ENCODE measurements at regions not wholly inside any gene's neighbourhood (a gene's known extent, or its start where the extent isn't known, plus 50 kb on each side); places are given as distances from the start of the nearest gene placed in this dataset.
"Not testable (repeated sequence)": the region's sequence is repeated elsewhere in the genome, so short reads cannot be mapped to it uniquely, and the experiment has no call there.

DNA sequence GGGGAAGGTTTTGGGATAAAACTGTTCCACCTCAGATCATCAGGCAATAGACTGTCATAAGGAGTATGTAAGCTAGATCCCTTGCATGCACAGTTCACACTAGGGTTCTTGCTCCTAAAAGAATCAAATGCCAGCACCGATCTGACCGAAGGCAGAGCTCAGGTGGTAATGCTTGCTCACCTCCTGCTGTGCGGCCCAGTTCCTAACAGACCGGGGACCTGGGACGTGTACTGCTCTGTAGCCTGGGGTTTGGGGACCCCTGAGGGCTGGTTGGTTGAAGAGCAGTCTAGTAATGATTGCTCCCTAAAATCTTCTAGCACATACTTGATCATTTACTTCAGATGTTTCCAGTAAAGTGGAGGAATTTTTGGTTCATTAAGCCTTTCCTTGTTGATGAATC lies 173.1 kb upstream of the SLIT2 start:
- ATAC-seq (no peak), FAIRE-seq (no peak)
- no peak overlapping the region for H3K27ac ChIP-seq

GRCh38 chr4:20075248-20075871 lies 176.3 kb upstream of the SLIT2 start:
- Histone ChIP-seq H3K4me1 (no peaks in the 10 kb centered on the region), H3K9me3 (no peaks in the 10 kb centered on the region), H3K27ac (no peak overlapping the region), H3K4me3 (no peak overlapping the region), H3K27me3 (no peaks in the 10 kb centered on the region), H3K36me3 (no peaks in the 10 kb centered on the region)
- DNase-seq (no peak), ATAC-seq (no peak), FAIRE-seq (no peak)
- TF ChIP-seq, protein P1, sequence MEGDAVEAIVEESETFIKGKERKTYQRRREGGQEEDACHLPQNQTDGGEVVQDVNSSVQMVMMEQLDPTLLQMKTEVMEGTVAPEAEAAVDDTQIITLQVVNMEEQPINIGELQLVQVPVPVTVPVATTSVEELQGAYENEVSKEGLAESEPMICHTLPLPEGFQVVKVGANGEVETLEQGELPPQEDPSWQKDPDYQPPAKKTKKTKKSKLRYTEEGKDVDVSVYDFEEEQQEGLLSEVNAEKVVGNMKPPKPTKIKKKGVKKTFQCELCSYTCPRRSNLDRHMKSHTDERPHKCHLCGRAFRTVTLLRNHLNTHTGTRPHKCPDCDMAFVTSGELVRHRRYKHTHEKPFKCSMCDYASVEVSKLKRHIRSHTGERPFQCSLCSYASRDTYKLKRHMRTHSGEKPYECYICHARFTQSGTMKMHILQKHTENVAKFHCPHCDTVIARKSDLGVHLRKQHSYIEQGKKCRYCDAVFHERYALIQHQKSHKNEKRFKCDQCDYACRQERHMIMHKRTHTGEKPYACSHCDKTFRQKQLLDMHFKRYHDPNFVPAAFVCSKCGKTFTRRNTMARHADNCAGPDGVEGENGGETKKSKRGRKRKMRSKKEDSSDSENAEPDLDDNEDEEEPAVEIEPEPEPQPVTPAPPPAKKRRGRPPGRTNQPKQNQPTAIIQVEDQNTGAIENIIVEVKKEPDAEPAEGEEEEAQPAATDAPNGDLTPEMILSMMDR (IDR thresholded peaks at IDR 0.05) = no peak
- intact Hi-C loops (cut with DNase I) = no loop called here

More for the DNA sequence above, 173.1 kb upstream of the SLIT2 start:
- Histone ChIP-seq H3K4me1 (no peaks in the 10 kb centered on the region), H3K9me3 (no peaks in the 10 kb centered on the region), H3K36me3 (no peaks in the 10 kb centered on the region), H3K4me3 (no peak overlapping the region), H3K27me3 (no peaks in the 10 kb centered on the region)
- DNase-seq = peak in 1 of 6 donors; percentile 23
- TF ChIP-seq, protein P1 (IDR thresholded peaks at IDR 0.05) = no peak
- intact Hi-C loops (cut with DNase I) = no loop called here
- WGBS, 2 donors = 67 to 75% methylated on average over 5 of the region's 5 CpGs

DNA sequence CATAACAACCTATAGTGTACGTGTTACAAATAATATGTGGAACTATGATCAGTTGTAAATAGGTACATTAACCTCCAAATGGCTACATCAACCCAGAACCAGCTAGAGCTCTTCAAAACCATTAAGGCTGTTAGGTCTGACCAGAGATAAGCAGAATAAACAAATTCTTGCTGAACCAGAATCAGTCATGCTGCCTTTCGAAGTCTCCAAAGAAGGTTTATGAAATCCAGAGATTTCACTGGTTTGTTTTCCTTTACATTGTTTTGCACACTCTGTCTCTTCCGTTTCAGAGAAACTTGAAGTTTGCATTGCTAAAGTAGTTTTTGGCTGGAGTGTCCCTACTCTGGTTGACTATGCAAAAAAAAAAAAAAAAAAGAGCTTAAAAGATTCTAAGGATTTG lies 177.3 kb upstream of the SLIT2 start:
- FAIRE-seq (no peak), ATAC-seq (no peak), DNase-seq (no peak)
- Histone ChIP-seq H3K4me1 (no peaks in the 10 kb centered on the region), H3K27ac (no peak overlapping the region), H3K36me3 (no peaks in the 10 kb centered on the region), H3K4me3 (no peak overlapping the region), H3K27me3 (no peaks in the 10 kb centered on the region), H3K9me3 (no peaks in the 10 kb centered on the region)
- TF ChIP-seq, protein P1 (IDR thresholded peaks at IDR 0.05) = no peak
- 32 to 36% methylated on average over 3 of the region's 3 CpGs for WGBS, 2 donors
- intact Hi-C loops (cut with DNase I) = no loop called here

- ATAC-seq (no peak), DNase-seq (no peak), FAIRE-seq (no peak)
- TF ChIP-seq, protein P1 (IDR thresholded peaks at IDR 0.05) = no peak
- intact Hi-C loops (cut with DNase I) = no loop called here
- 48 to 61% methylated on average over 1 of the region's 1 CpG for WGBS, 2 donors
- Histone ChIP-seq H3K4me1 (no peaks in the 10 kb centered on the region), H3K9me3 (no peaks in the 10 kb centered on the region), H3K4me3 (no peak overlapping the region), H3K36me3 (no peaks in the 10 kb centered on the region), H3K27me3 (no peaks in the 10 kb centered on the region), H3K27ac (no peak overlapping the region)
These were observed 185.8 kb upstream of the SLIT2 start for GRCh38 chr4:20065952-20066351.

DNA sequence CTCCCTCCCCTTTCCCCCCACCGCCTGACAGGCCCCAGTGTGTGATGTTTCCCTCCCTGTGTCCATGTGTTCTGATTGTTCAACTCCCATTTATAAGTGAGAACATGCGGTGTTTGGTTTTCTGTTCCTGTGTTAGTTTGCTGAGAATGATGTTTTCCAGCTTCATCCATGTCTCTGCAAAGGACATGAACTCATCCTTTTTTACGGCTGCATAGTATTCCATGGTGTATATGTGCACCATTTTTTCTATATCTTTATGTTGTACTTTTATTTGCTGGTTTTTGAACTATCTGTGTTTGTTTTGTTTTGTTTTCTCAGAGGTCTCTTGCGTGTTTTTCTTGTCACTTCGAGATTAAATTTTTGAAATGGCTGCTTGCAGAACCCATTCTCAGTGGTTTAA lies 188.8 kb upstream of the SLIT2 start:
- FAIRE-seq; H3K27ac ChIP-seq; H3K4me3 ChIP-seq; intact Hi-C loops (cut with DNase I); H3K9me3 ChIP-seq; ATAC-seq; H3K4me1 ChIP-seq; H3K36me3 ChIP-seq; H3K27me3 ChIP-seq; DNase-seq: not testable (repeated sequence)
- WGBS, 2 donors = 69 to 86% methylated on average over 5 of the region's 5 CpGs
